Spleen (tissue), 11 donors: ENCODE measurements at regions not wholly inside any gene's neighbourhood (a gene's known extent, or its start where the extent isn't known, plus 50 kb on each side); places are given as distances from the start of the nearest gene placed in this dataset.

Experiments used
- DNase-seq: peaks from one replicate; pipeline ENCODE4 v3.0.0-alpha.2; 2020
- H3K27ac ChIP-seq, 8 donors: fragments of 200-600 bp; sonication (generic) in 7 of 8; 1 replicate in 4 of 8; 2 replicates in 4 of 8; pipeline versions ENCODE4 v1.5.0 to v1.8.0; 2016 to 2021; ENCODE audit warnings: inconsistent platforms in 4 of 8, mild to moderate bottlenecking in 4 of 8, moderate library complexity in 1 of 8
- H3K27me3 ChIP-seq, 7 donors: fragments of 200-600 bp; sonication (generic) in 6 of 7; replicated peaks in 1 of 7; 1 replicate in 4 of 7; 2 replicates in 3 of 7; pipeline versions ENCODE4 v1.5.0 to v1.8.0; 2016 to 2021; ENCODE audit warnings: inconsistent platforms in 3 of 7, mild to moderate bottlenecking in 1 of 7
- H3K36me3 ChIP-seq, 6 donors: fragments of 200-600 bp; sonication (generic) in 5 of 6; 1 replicate in 4 of 6; 2 replicates in 2 of 6; pipeline versions ENCODE4 v1.5.0 to v1.8.0; 2016 to 2021; ENCODE audit warnings: inconsistent platforms in 2 of 6
- H3K4me1 ChIP-seq, 6 donors: fragments of 200-600 bp; sonication (generic) in 5 of 6; 1 replicate in 3 of 6; 2 replicates in 3 of 6; pipeline versions ENCODE4 v1.5.0 to v1.8.0; 2016 to 2021; ENCODE audit warnings: inconsistent platforms in 3 of 6
- H3K4me3 ChIP-seq, 8 donors: fragments of 200-600 bp; sonication (generic) in 7 of 8; 1 replicate in 4 of 8; 2 replicates in 4 of 8; pipeline versions ENCODE4 v1.5.0 to v1.8.0; 2016 to 2021; ENCODE audit warnings: inconsistent platforms in 4 of 8, mild to moderate bottlenecking in 4 of 8, moderate library complexity in 2 of 8
- H3K9me3 ChIP-seq, 8 donors: fragments of 200-600 bp; sonication (generic) in 7 of 8; 1 replicate in 4 of 8; 2 replicates in 4 of 8; pipeline versions ENCODE4 v1.5.0 to v1.8.0; 2016 to 2021; ENCODE audit warnings: inconsistent platforms in 4 of 8
- CTCF ChIP-seq, 11 experiments: fragments of 200-600 bp in 7 of 11; fragments of 450-650 bp in 4 of 11; sonication (generic) in 4 of 11; IDR thresholded peaks in 8 of 11; conservative IDR thresholded peaks in 3 of 11; 1 replicate in 7 of 11; 2 replicates in 4 of 11; pipeline versions ENCODE4 v1.4.0 to v1.8.0; 2016 to 2021; ENCODE audit warnings: antibody characterized with exemption in 11 of 11, inconsistent platforms in 4 of 11, mild to moderate bottlenecking in 1 of 11
- POLR2A ChIP-seq, 3 donors: fragments of 450-650 bp; IDR thresholded peaks; one replicate each; pipeline ENCODE4 v1.5.1; 2017; ENCODE audit warnings: antibody characterized with exemption in 3 of 3, mild to moderate bottlenecking in 1 of 3
- POLR2AphosphoS5 ChIP-seq, 3 donors: sonication (generic); formaldehyde crosslinking; IDR thresholded peaks; one replicate each; pipeline ENCODE4 v1.5.1; 2017; ENCODE audit warnings: antibody characterized with exemption in 3 of 3
- WGBS, 5 donors: extraction: QIAGEN DNeasy Blood & Tissue Kit in 3 of 5; methylation state at CpG; one replicate each; pipeline versions ENCODE4 v1.1.5 to v1.1.7; 2013 to 2018; 5-methylcytosine and 5-hydroxymethylcytosine counted together
- intact Hi-C: fragments of 100-400 bp; cut with DNase I; formaldehyde crosslinking; loops from one replicate; pipeline ENCODE4 v1.15.0; 2023; ENCODE audit warnings: low total_unique reads
- donor health status: healthy with polysubstance abuse.
- donor health status: DM: no; HTN: no; CAD: no; lungs with moderate emphysema.
- donor health status: DM: no; HTN: no; CAD: no.
- donor health status: Bipolar disorder and iron deficiency.
- donor health status: healthy.
- donor health status: DM: no; HTN: no; CAD: no.
- donor health status: DM: yes; HTN: yes; CAD: no.

GRCh38 chrX:40816906-40817305 lies 81.6 kb upstream of the MED14 start:
- intact Hi-C loops: no loop called here
- H3K4me1 ChIP-seq: no peaks in the 10 kb centered on the region
- H3K9me3 ChIP-seq: peaks cover 0 to 26% (median 4%) of the 10 kb centered on the region in 8 donors
- WGBS, 5 donors: 63 to 90% (median 80%) methylated on average over 6 of the region's 6 CpGs
- no peak for TF ChIP-seq CTCF (IDR thresholded peaks at IDR 0.05 in 8 of 11, conservative IDR thresholded peaks at IDR 0.05 in 3 of 11)
- H3K27me3 ChIP-seq: peaks cover 0 to 5% (median 0%) of the 10 kb centered on the region in 7 donors
- no peak overlapping the region for H3K4me3 ChIP-seq
- no peak for DNase-seq
- no peaks in the 10 kb centered on the region for H3K36me3 ChIP-seq
- no peak overlapping the region for H3K27ac ChIP-seq

- no peak for TF ChIP-seq POLR2A (IDR thresholded peaks at IDR 0.05)
- TF ChIP-seq POLR2AphosphoS5 (IDR thresholded peaks at IDR 0.05): no peak
- no peak for TF ChIP-seq CTCF (IDR thresholded peaks at IDR 0.05 in 8 of 11, conservative IDR thresholded peaks at IDR 0.05 in 3 of 11)
- H3K36me3 ChIP-seq: no peaks in the 10 kb centered on the region
- WGBS, 5 donors: 71 to 100% (median 84%) methylated on average over 1 of the region's 1 CpG
- intact Hi-C loops: no loop called here
- H3K9me3 ChIP-seq: peaks cover 0 to 32% (median 4%) of the 10 kb centered on the region in 8 donors
- DNase-seq: no peak
- H3K27ac ChIP-seq: no peak overlapping the region
- H3K4me3 ChIP-seq: no peak overlapping the region
- peaks cover 0 to 4% (median 0%) of the 10 kb centered on the region in 7 donors for H3K27me3 ChIP-seq
- H3K4me1 ChIP-seq: no peaks in the 10 kb centered on the region
Measured at GRCh38 chrX:40818236-40818635, 82.9 kb upstream of the MED14 start.

- no peak for DNase-seq
- TF ChIP-seq POLR2AphosphoS5 (IDR thresholded peaks at IDR 0.05) (no peak), CTCF (IDR thresholded peaks at IDR 0.05 in 8 of 11, conservative IDR thresholded peaks at IDR 0.05 in 3 of 11) (no peak), POLR2A (IDR thresholded peaks at IDR 0.05) (no peak)
- Histone ChIP-seq H3K27ac (no peak overlapping the region), H3K9me3 (peaks cover 0 to 19% (median 4%) of the 10 kb centered on the region in 8 donors), H3K27me3 (peaks cover 0 to 4% (median 0%) of the 10 kb centered on the region in 7 donors), H3K4me1 (no peaks in the 10 kb centered on the region), H3K4me3 (no peak overlapping the region), H3K36me3 (no peaks in the 10 kb centered on the region)
- 80 to 92% (median 87%) methylated on average over 4 of the region's 4 CpGs for WGBS, 5 donors
- intact Hi-C loops: no loop called here
Measured at GRCh38 chrX:40821780-40822179, 86.4 kb upstream of the MED14 start.

GRCh38 chrX:40827331-40827730 lies 92.0 kb upstream of the MED14 start:
- TF ChIP-seq CTCF (IDR thresholded peaks at IDR 0.05 in 8 of 11, conservative IDR thresholded peaks at IDR 0.05 in 3 of 11): no peak
- TF ChIP-seq POLR2AphosphoS5 (IDR thresholded peaks at IDR 0.05): no peak
- TF ChIP-seq POLR2A (IDR thresholded peaks at IDR 0.05): no peak
- Histone ChIP-seq H3K9me3 (peaks cover 0 to 19% (median 4%) of the 10 kb centered on the region in 8 donors), H3K4me1 (no peaks in the 10 kb centered on the region), H3K27ac (no peak overlapping the region), H3K27me3 (peaks cover 0 to 19% (median 0%) of the 10 kb centered on the region in 7 donors), H3K4me3 (no peak overlapping the region), H3K36me3 (no peaks in the 10 kb centered on the region)
- intact Hi-C loops: no loop called here
- DNase-seq: no peak
- WGBS, 5 donors: 80 to 98% (median 93%) methylated on average over 4 of the region's 4 CpGs
